ENCODE measurements at regions not wholly inside any gene's neighbourhood (a gene's known extent, or its start where the extent isn't known, plus 50 kb on each side); places are given as distances from the start of the nearest gene placed in this dataset.

GRCh38 chr1:185565302-185565701, 168.9 kb upstream of the HMCN1 start:
- TF ChIP-seq EZH2 (IDR thresholded peaks at IDR 0.05; ENCODE audit: borderline replicate concordance, low read depth, low read length, severe bottlenecking) (no peak), CTCF (IDR thresholded peaks at IDR 0.05; ENCODE audit: borderline replicate concordance, extremely low read depth, low read length, poor library complexity, severe bottlenecking) (no peak)
